Skeletal muscle tissue (tissue), 3 donors: ENCODE measurements at regions not wholly inside any gene's neighbourhood (a gene's known extent, or its start where the extent isn't known, plus 50 kb on each side); places are given as distances from the start of the nearest gene placed in this dataset.

ENCODE experiments used
- H3K27ac ChIP-seq: one replicate; pipeline ENCODE4 v1.7.0; 2013; ENCODE audit warnings: mild to moderate bottlenecking, low read depth, low read length, inconsistent platforms
- H3K27me3 ChIP-seq, 3 donors: one replicate each; pipeline ENCODE4 v1.7.0; 2013; ENCODE audit warnings: low read length in 3 of 3; ENCODE audit not compliant: control insufficient read depth in 3 of 3, insufficient read depth in 3 of 3
- H3K36me3 ChIP-seq, 3 donors: one replicate each; pipeline ENCODE4 v1.7.0; 2013; ENCODE audit warnings: low read length in 3 of 3; ENCODE audit not compliant: control insufficient read depth in 3 of 3, insufficient read depth in 3 of 3
- H3K4me1 ChIP-seq, 3 donors: one replicate each; pipeline ENCODE4 v1.7.0; 2013; ENCODE audit warnings: low read length in 3 of 3, mild to moderate bottlenecking in 3 of 3; ENCODE audit not compliant: control insufficient read depth in 3 of 3, insufficient read depth in 3 of 3
- H3K4me3 ChIP-seq, 3 donors: one replicate each; pipeline ENCODE4 v1.7.0; 2013; ENCODE audit warnings: low read length in 3 of 3
- H3K9ac ChIP-seq, 3 donors: one replicate each; pipeline ENCODE4 v1.7.0; 2013; ENCODE audit warnings: low read length in 3 of 3, mild to moderate bottlenecking in 3 of 3, moderate library complexity in 2 of 3, low read depth in 1 of 3
- H3K9me3 ChIP-seq, 3 donors: one replicate each; pipeline ENCODE4 v1.7.0; 2013; ENCODE audit warnings: low read length in 3 of 3; ENCODE audit not compliant: control insufficient read depth in 3 of 3
- donor health status: Osteomylitis.

DNA sequence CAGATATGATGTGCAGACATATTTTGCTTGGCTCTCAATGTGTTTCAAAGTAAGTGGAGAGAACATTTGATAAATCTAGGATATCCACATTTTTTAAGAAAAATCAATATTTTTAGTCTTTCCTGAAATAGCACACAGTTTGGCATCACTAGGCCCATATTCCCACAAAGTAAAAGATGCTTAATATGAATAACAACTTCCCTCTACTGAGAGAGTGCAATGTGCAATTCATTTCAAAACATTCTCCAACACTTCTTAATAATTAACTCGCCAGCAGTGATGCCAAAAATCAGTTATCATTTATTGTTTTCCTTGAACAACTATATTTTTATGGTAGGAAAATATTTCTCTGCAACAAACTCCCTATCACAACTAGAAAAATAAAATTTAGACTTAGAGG is 800.2 kb upstream of the MBL2 start:
- Histone ChIP-seq H3K4me3 (no peak overlapping the region), H3K36me3 (no peaks in the 10 kb centered on the region), H3K9me3 (no peaks in the 10 kb centered on the region), H3K27me3 (no peaks in the 10 kb centered on the region), H3K27ac (no peak overlapping the region), H3K9ac (no peak overlapping the region), H3K4me1 (no peaks in the 10 kb centered on the region)

DNA sequence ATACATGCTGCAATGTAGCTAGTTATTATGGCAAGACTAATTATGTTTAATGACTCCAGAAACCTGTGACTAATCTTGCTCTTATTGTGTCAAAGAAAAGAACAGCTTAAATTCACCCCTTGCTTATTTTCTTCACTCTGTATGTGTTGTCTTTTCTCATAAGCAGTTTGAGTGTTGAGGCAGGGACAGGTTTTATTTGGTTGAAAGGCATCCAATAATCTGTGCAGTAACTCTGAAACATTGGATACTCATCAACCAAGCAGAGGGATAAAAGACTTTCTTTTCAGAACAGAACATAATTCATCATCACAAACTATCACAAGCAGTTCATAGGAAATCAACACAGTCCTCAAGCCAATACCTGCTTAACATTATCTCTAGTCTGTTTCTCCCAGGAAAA is 797.6 kb upstream of the MBL2 start:
- Histone ChIP-seq H3K4me3 (no peak overlapping the region), H3K27me3 (no peaks in the 10 kb centered on the region), H3K9ac (no peak overlapping the region), H3K36me3 (no peaks in the 10 kb centered on the region), H3K9me3 (no peaks in the 10 kb centered on the region), H3K4me1 (no peaks in the 10 kb centered on the region), H3K27ac (no peak overlapping the region)

DNA sequence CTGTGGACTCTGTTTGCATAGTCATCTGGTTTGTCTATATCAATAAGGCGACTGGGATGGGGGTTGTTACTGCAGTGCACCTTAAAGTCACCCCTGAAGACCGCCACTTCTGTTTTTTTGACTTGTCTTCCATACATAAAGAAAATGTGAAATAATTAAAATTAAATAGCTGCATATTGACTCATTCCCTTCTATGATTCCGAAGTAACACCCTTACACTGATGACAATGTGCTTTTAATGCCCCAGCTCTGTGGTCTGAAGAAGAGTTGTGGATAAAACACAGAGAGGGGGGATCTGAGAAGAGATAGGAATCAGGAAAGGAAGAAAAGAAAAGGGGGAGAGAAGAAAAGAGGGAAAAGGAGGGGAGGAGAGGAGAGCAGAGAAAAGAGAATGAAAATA is 796.9 kb upstream of the MBL2 start:
- Histone ChIP-seq H3K9ac (no peak overlapping the region), H3K9me3 (no peaks in the 10 kb centered on the region), H3K27me3 (no peaks in the 10 kb centered on the region), H3K27ac (no peak overlapping the region), H3K4me1 (no peaks in the 10 kb centered on the region), H3K4me3 (no peak overlapping the region), H3K36me3 (no peaks in the 10 kb centered on the region)

DNA sequence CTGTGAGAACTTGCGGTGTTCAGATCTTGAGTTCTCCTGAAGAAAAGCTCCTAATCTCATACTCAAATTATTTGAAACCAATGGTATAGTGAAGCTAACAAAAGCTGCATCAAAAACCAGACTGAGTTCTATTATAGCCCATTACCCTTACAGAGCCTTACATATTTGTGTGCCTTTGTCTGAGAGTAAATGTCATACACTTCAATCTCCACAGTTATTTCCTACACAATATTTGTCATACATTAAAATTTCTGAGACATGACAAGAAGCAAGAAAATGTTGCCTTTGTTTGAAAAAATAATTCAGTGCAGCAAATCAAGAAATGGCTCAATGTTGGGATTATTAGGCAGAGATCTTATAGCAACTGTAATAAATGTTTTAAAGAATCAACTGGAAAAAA is 776.1 kb upstream of the MBL2 start:
- Histone ChIP-seq H3K27me3 (no peaks in the 10 kb centered on the region), H3K9me3 (no peaks in the 10 kb centered on the region), H3K36me3 (no peaks in the 10 kb centered on the region), H3K4me1 (no peaks in the 10 kb centered on the region), H3K4me3 (no peak overlapping the region), H3K9ac (no peak overlapping the region), H3K27ac (no peak overlapping the region)

DNA sequence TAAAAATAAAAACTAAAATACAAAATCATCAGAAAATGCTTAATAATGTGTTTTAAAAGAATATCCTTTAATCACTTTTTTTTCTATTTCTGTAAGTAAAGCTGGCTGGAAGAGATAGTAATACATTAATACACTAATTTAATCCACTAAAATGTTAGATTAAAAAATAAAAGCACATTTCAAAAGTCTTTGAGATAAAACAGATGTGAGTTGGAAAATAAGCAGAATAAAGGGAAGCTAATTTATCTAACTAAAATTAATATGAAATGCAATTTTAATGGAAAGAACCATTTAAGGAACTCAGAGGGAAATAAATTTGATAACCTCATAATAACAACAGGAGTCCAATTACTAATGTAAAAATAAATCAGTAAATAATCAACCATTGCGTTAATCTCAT is 774.8 kb upstream of the MBL2 start:
- no peak overlapping the region for H3K9ac ChIP-seq
- no peak overlapping the region for H3K4me3 ChIP-seq
- H3K36me3 ChIP-seq = no peaks in the 10 kb centered on the region
- H3K4me1 ChIP-seq = no peaks in the 10 kb centered on the region
- no peaks in the 10 kb centered on the region for H3K27me3 ChIP-seq
- H3K27ac ChIP-seq = no peak overlapping the region
- no peaks in the 10 kb centered on the region for H3K9me3 ChIP-seq

DNA sequence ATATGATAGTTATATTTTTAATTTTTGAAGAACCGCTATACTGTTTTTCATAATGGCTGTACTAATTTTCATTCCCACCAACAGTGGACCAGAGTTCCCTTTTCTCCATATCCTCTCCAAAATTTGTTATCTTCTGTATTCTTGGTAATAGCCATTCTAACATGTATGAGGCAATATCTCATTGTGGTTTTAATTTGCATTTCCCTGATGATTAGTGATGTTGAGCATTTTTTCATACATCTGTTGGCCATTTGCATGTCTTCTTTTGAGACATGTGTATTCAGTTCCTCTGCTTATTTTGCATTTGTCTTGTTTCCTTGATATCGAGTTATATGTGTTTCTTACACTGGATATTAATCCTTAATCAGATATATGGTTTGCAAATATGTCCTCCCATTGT is 770.8 kb upstream of the MBL2 start:
- Histone ChIP-seq H3K4me1 (no peaks in the 10 kb centered on the region), H3K9ac (no peak overlapping the region)

DNA sequence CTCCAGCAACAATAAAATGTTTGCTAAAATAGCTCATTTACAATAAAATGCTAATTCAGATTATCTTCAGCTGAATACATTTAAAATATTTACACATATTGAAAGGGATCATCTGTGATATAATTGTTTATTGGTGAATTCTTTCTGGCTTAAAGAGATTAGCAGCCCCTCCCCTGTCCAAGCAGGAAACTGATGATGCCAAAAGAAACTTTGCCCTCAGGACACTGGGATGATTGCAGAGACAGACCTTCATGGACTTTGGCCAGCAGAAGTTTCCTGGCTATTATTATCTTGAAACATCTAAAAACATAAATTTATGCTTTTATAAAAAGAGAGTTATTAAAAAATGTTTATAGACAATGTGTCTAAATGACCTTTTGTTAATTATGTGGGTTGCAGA is 764.9 kb upstream of the MBL2 start:
- Histone ChIP-seq H3K36me3 (no peaks in the 10 kb centered on the region), H3K9ac (no peak overlapping the region), H3K27ac (no peak overlapping the region), H3K4me3 (no peak overlapping the region), H3K27me3 (no peaks in the 10 kb centered on the region), H3K4me1 (no peaks in the 10 kb centered on the region), H3K9me3 (no peaks in the 10 kb centered on the region)

More for the DNA sequence above, 770.8 kb upstream of the MBL2 start:
- Histone ChIP-seq H3K9me3 (no peaks in the 10 kb centered on the region), H3K27ac (no peak overlapping the region), H3K4me3 (no peak overlapping the region), H3K36me3 (no peaks in the 10 kb centered on the region), H3K27me3 (no peaks in the 10 kb centered on the region)

DNA sequence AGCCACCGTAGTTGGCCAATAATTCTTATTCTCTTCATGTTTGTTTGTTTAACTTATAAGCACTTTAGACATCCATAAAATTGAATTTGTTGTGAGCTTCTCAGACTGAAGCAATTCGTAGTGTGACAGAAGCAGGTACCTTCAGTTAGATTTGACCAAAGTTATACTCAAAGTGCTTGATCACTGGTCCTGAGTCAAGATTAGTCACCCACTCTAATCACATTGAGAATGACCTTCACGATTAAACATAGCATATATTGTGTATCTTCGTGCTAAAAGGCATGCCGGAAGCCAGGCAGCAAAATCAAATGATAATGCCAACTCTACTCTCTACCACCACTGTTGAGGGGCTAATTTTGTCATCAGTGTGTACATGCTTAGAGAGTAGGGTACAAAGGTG is 763.7 kb upstream of the MBL2 start:
- Histone ChIP-seq H3K4me1 (no peaks in the 10 kb centered on the region), H3K9ac (no peak overlapping the region), H3K9me3 (no peaks in the 10 kb centered on the region), H3K36me3 (no peaks in the 10 kb centered on the region), H3K4me3 (no peak overlapping the region), H3K27ac (no peak overlapping the region), H3K27me3 (no peaks in the 10 kb centered on the region)

DNA sequence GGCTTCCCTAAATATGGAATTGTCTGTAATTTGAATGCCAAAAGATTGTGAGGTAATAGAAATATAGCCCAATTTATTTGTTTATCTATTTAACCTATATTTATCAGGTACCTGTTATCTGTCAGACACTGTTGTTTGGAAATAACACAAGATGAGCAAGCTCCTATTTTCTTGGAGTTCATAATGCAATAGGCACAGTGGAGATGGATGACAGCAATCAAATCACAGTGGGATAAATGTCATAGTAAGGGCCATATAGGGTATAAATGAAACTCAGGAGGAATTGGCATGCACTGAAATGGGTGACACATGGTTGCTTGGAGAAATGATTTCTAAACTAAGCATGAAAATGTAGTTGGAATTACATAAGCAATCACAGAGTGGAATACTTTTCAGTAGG is 761.8 kb upstream of the MBL2 start:
- no peaks in the 10 kb centered on the region for H3K36me3 ChIP-seq
- no peak overlapping the region for H3K27ac ChIP-seq
- no peak overlapping the region for H3K4me3 ChIP-seq
- no peaks in the 10 kb centered on the region for H3K27me3 ChIP-seq
- H3K9ac ChIP-seq = no peak overlapping the region
- H3K4me1 ChIP-seq = no peaks in the 10 kb centered on the region
- H3K9me3 ChIP-seq = no peaks in the 10 kb centered on the region

DNA sequence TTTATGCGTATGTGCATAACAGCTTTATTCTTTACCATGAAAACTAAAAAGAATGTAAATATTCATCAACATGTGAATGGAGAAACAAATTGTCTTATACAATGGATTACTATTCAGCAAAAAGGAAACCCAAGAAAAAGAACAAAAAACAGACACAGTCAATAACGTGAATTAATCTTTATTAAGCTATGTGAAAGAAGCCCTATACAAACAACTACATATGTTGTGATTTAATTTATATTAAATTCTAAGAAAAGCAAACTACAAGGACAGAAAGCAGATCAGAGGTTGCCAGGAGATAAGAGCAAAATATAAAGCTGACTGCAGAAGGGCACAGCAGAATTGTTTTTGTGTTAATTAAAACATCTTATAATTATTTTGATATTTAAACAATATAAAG is 756.4 kb upstream of the MBL2 start:
- Histone ChIP-seq H3K27ac (no peak overlapping the region), H3K4me3 (no peak overlapping the region), H3K9ac (no peak overlapping the region), H3K9me3 (no peaks in the 10 kb centered on the region), H3K4me1 (no peaks in the 10 kb centered on the region), H3K27me3 (no peaks in the 10 kb centered on the region), H3K36me3 (no peaks in the 10 kb centered on the region)

DNA sequence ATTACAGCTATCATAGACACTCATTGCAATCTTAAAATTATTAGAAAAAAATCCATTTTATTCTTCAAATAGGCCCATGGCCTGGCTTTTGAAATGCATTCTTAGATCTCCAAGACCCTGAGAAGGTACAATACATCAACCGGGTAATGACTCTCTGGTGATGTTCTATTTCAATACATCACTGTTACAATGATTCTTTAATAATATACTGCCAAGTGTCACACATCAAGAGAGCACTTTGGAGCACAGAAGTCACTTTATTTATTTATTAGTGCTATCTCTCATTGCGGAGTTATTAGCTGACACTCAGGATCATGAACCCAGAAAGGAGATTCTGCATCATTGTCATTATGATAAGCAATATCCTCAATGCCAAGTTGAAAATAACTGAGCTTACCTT is 748.5 kb upstream of the MBL2 start:
- Histone ChIP-seq H3K4me1 (no peaks in the 10 kb centered on the region), H3K9ac (no peak overlapping the region), H3K27me3 (no peaks in the 10 kb centered on the region), H3K4me3 (no peak overlapping the region), H3K36me3 (no peaks in the 10 kb centered on the region), H3K27ac (no peak overlapping the region), H3K9me3 (no peaks in the 10 kb centered on the region)
